Brain microvascular endothelial cell (primary cell): ENCODE measurements at regions not wholly inside any gene's neighbourhood (a gene's known extent, or its start where the extent isn't known, plus 50 kb on each side); places are given as distances from the start of the nearest gene placed in this dataset.

Experiments used
- DNase-seq: peaks from one replicate; pipeline ENCODE4 v3.0.0-alpha.2; 2020
- H3K27ac ChIP-seq: fragments of 250-450 bp; sonication (Bioruptor Pico); 2 replicates; pipeline ENCODE4 v1.5.1; 2020; ENCODE audit warnings: mild to moderate bottlenecking, moderate library complexity
- H3K27me3 ChIP-seq: fragments of 250-450 bp; sonication (Bioruptor Pico); replicated peaks from 2 replicates; pipeline ENCODE4 v1.5.1; 2020; ENCODE audit warnings: mild to moderate bottlenecking
- H3K36me3 ChIP-seq: fragments of 250-450 bp; sonication (Bioruptor Pico); replicated peaks from 2 replicates; pipeline ENCODE4 v1.5.1; 2020; ENCODE audit warnings: mild to moderate bottlenecking
- H3K4me3 ChIP-seq: 2 replicates; pipeline ENCODE4 v1.5.1; 2011; ENCODE audit warnings: low read depth, mild to moderate bottlenecking, control low read depth, low read length, moderate library complexity
- in situ Hi-C: cut with HindIII; loops from 2 replicates; pipeline ENCODE4 v1.10.0; 2017; ENCODE audit warnings: low sequenced_read_pairs, low pct_ligation_motif_present
- TF ChIP-seq, protein P1 (sequence below): IDR thresholded peaks from 2 replicates; pipeline ENCODE4 v1.5.1; 2011; ENCODE audit warnings: low read depth, mild to moderate bottlenecking, moderate library complexity, low read length, control low read depth, inconsistent platforms; ENCODE audit errors: missing control alignments

DNA sequence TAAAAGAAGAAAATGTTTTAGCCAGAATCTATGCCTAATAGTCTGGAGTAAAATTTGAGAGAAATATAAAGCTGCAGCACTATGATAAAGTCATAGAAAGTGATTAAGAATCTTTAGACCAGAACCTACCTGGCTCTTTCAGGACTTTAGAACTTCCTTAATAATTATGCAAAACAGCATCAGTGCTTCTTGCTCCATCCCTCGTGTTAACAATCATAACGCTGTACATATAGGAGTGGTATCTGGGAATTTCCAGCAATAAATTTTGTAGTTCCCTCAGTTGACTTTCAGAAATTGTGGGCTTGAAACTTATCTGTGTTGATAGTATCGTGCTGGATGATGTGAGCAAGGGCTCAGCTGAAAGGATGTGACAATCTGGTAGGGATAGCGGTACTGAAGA is 102.1 kb upstream of the RASGEF1B start:
- H3K27ac ChIP-seq = no peak overlapping the region
- H3K27me3 ChIP-seq = no peaks in the 10 kb centered on the region
- no peak for DNase-seq
- TF ChIP-seq, protein P1, sequence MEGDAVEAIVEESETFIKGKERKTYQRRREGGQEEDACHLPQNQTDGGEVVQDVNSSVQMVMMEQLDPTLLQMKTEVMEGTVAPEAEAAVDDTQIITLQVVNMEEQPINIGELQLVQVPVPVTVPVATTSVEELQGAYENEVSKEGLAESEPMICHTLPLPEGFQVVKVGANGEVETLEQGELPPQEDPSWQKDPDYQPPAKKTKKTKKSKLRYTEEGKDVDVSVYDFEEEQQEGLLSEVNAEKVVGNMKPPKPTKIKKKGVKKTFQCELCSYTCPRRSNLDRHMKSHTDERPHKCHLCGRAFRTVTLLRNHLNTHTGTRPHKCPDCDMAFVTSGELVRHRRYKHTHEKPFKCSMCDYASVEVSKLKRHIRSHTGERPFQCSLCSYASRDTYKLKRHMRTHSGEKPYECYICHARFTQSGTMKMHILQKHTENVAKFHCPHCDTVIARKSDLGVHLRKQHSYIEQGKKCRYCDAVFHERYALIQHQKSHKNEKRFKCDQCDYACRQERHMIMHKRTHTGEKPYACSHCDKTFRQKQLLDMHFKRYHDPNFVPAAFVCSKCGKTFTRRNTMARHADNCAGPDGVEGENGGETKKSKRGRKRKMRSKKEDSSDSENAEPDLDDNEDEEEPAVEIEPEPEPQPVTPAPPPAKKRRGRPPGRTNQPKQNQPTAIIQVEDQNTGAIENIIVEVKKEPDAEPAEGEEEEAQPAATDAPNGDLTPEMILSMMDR = no peak
- in situ Hi-C loops = no loop called here
- H3K4me3 ChIP-seq = no peak overlapping the region
- no peaks in the 10 kb centered on the region for H3K36me3 ChIP-seq

- no peaks in the 10 kb centered on the region for H3K36me3 ChIP-seq
- TF ChIP-seq, protein P1 = no peak
These were observed 100.7 kb upstream of the RASGEF1B start for GRCh38 chr4:81572402-81572801.

DNA sequence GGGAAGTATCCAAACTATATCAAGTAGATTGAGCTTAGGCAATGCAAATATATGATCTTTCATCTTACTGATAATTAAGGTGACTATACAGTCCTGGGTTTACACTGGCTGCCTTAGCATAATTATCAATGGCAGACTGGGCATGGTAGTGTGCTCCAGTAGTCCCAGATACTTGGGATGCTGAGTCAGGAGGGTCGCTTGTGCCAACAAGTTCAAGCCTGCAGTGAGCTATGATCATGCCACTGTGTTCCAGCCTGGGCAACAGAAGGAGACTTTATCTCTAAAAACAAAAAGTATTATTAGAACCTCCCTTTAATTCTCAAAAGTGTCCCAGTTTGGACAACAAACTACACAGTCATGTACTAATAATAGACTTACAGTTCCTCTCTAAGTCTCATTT is 99.4 kb upstream of the RASGEF1B start:
- Histone ChIP-seq H3K36me3 (no peaks in the 10 kb centered on the region), H3K27ac (no peak overlapping the region), H3K27me3 (no peaks in the 10 kb centered on the region), H3K4me3 (no peak overlapping the region)
- in situ Hi-C loops = no loop called here
- TF ChIP-seq, protein P1 = no peak
- DNase-seq = no peak

More at GRCh38 chr4:81572402-81572801, 100.7 kb upstream of the RASGEF1B start:
- no peak overlapping the region for H3K4me3 ChIP-seq
- DNase-seq = no peak
- in situ Hi-C loops = no loop called here
- H3K27me3 ChIP-seq = no peaks in the 10 kb centered on the region
- no peak overlapping the region for H3K27ac ChIP-seq

GRCh38 chr4:81566161-81566591 is 94.5 kb upstream of the RASGEF1B start:
- in situ Hi-C loops = no loop called here
- Histone ChIP-seq H3K27me3 (no peaks in the 10 kb centered on the region), H3K27ac (no peak overlapping the region), H3K4me3 (no peak overlapping the region), H3K36me3 (no peaks in the 10 kb centered on the region)
- TF ChIP-seq, protein P1 = no peak
- no peak for DNase-seq

DNA sequence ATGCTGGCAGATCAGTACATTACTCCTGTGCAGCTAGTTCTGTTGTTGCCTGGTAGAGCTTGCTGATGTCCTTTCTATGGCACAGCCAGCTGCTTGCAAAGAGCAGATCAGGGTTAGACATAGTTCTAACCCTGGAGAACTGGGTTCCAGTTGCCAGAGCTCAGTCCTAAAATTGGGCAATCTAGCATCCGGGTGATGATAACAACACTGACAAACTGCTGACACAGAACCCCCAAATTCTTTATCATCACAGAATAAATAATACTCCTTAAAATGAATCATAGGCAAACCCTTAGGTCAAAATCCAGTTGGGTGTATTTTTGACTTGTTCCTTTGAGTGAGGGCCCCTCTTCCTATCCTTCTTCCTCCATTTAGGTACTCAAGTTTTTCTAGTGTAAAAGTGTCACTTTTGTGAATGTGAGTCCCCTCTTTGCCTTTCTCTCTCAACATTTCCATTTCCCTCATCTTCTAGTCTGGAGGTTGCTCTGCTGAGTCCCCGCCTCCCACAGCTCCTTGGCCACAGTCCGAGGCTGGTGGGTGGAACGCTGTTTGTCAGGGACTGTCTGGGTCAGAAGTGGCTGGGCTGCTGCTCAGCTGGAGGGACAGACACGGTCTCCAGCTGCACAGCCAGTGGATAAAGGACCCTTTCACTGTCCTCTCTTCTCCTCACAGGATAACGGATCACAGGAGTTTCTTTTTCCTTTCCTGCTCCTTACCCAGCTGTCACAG is 93.6 kb upstream of the RASGEF1B start:
- in situ Hi-C loops = no loop called here
- Histone ChIP-seq H3K27me3 (no peaks in the 10 kb centered on the region), H3K4me3 (peak overlapping the region; percentile 20), H3K36me3 (no peaks in the 10 kb centered on the region), H3K27ac (no peak overlapping the region)
- DNase-seq = peak; percentile 35
- TF ChIP-seq, protein P1 = no peak

DNA sequence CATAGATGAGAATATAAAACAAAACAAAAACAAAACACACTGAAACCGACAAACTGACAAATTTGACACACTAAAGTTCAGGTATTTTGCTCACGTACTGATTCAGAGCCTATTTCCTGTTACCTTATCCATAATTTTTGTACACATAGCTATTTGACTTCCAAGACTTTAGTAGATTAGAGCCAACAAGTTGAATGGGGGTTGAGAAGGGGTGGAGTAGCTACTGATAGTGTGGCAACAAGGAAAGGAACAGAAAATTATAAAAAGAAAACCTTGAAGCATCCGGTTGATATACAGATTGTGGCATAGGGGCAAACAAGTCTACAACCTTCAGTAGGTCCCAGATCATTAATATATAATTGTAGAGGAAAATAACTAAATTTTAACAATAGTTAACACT is 92.3 kb upstream of the RASGEF1B start:
- no peak for DNase-seq
- no peaks in the 10 kb centered on the region for H3K27me3 ChIP-seq
- H3K36me3 ChIP-seq = no peaks in the 10 kb centered on the region
- no peak overlapping the region for H3K4me3 ChIP-seq
- TF ChIP-seq, protein P1 = no peak
- H3K27ac ChIP-seq = no peak overlapping the region
- in situ Hi-C loops = no loop called here
